IMR-90 (cell line): ENCODE measurements at regions not wholly inside any gene's neighbourhood (a gene's known extent, or its start where the extent isn't known, plus 50 kb on each side); places are given as distances from the start of the nearest gene placed in this dataset.

ENCODE experiments used
- ATAC-seq: fragments of 200-7000 bp; cut with Tn5 transposase; 2 replicates; pipeline ENCODE4 v1.9.1; 2020; ENCODE audit warnings: low read depth, mild to moderate bottlenecking, moderate library complexity
- BruUV-seq: library from RNA; stranded (reverse); fragments of 400-500 nt; replicated peaks from 2 replicates; lab custom pipeline; 2021; lab: Mats Ljungman, UMichigan
- CTCF ChIA-PET: fragments of 300-600 bp; formaldehyde crosslinking; extraction: SDS; loops from one replicate; lab custom pipeline; 2021; ENCODE audit warnings: antibody characterized with exemption; lab: Yijun Ruan, JAX
- POLR2A ChIA-PET: fragments of 300-600 bp; sonication (Branson Sonifier 250); formaldehyde crosslinking; loops from one replicate; lab custom pipeline; 2022; ENCODE audit warnings: antibody characterized with exemption; ENCODE audit not compliant: unreplicated experiment; lab: Charles Lee
- DNase-seq: peaks from one replicate; pipeline ENCODE4 v3.0.0; 2013
- H2AFZ ChIP-seq: replicated peaks from 2 replicates; pipeline ENCODE3; 2013; ENCODE audit warnings: low read length, mild to moderate bottlenecking; ENCODE audit not compliant: poor library complexity
- H2AK5ac ChIP-seq: 2 replicates; pipeline ENCODE4 v1.6.1; 2013; ENCODE audit warnings: low read depth, low read length, inconsistent platforms
- H2AK9ac ChIP-seq: replicated peaks from 2 replicates; pipeline ENCODE3; 2013; ENCODE audit warnings: mild to moderate bottlenecking, low read depth, low read length, moderate library complexity; ENCODE audit not compliant: poor library complexity
- H2BK120ac ChIP-seq: 2 replicates; pipeline ENCODE4 v1.6.1; 2013; ENCODE audit warnings: low read depth, low read length, inconsistent platforms
- H2BK15ac ChIP-seq: 3 replicates; pipeline ENCODE4 v1.6.1; 2013; ENCODE audit warnings: low read depth, low read length, inconsistent platforms
- H2BK20ac ChIP-seq: 2 replicates; pipeline ENCODE4 v1.6.1; 2013; ENCODE audit warnings: low read depth, mild to moderate bottlenecking, inconsistent platforms, low read length, moderate library complexity
- H2BK5ac ChIP-seq: 2 replicates; pipeline ENCODE4 v1.6.1; 2013; ENCODE audit warnings: mild to moderate bottlenecking, low read depth, low read length, inconsistent platforms; ENCODE audit not compliant: poor library complexity, severe bottlenecking
- H3K14ac ChIP-seq: replicated peaks from 2 replicates; pipeline ENCODE4 v1.6.1; 2013; ENCODE audit warnings: low read depth, low read length, inconsistent platforms
- H3K18ac ChIP-seq: 2 replicates; pipeline ENCODE4 v1.6.1; 2013; ENCODE audit warnings: low read depth, low read length, control low read depth
- H3K23ac ChIP-seq: 2 replicates; pipeline ENCODE4 v1.6.1; 2013; ENCODE audit warnings: low read depth, low read length, inconsistent platforms
- H3K27ac ChIP-seq: 2 replicates; pipeline ENCODE4 v1.5.1; 2013; ENCODE audit warnings: mild to moderate bottlenecking, control low read depth, low read length; ENCODE audit not compliant: insufficient read depth
- H3K27me3 ChIP-seq: 2 replicates; pipeline ENCODE4 v1.6.1; 2013; ENCODE audit warnings: low read length; ENCODE audit not compliant: control insufficient read depth, insufficient read depth
- H3K36me3 ChIP-seq: 2 replicates; pipeline ENCODE4 v1.6.1; 2013; ENCODE audit warnings: low read length, mixed read lengths; ENCODE audit not compliant: control insufficient read depth, insufficient read depth
- H3K4ac ChIP-seq: 2 replicates; pipeline ENCODE4 v1.6.1; 2013; ENCODE audit warnings: low read depth, low read length, inconsistent platforms
- H3K4me1 ChIP-seq: 2 replicates; pipeline ENCODE4 v1.6.1; 2013; ENCODE audit warnings: low read length, mixed read lengths; ENCODE audit not compliant: control insufficient read depth, insufficient read depth
- H3K4me2 ChIP-seq: 2 replicates; pipeline ENCODE4 v1.6.1; 2013; ENCODE audit warnings: low read depth, mild to moderate bottlenecking, control low read depth, low read length, moderate library complexity
- H3K4me3 ChIP-seq: 2 replicates; pipeline ENCODE4 v1.5.1; 2013; ENCODE audit warnings: low read depth, mild to moderate bottlenecking, control low read depth, low read length, moderate library complexity; ENCODE audit not compliant: insufficient read depth
- H3K56ac ChIP-seq: 2 replicates; pipeline ENCODE4 v1.6.1; 2013; ENCODE audit warnings: low read length, inconsistent platforms; ENCODE audit not compliant: insufficient read depth; ENCODE audit errors: extremely low read depth
- H3K79me1 ChIP-seq, 2 experiments: 2 replicates each; pipeline ENCODE4 v1.6.1; 2013; ENCODE audit warnings: low read length in 2 of 2, inconsistent platforms in 1 of 2, low read depth in 1 of 2
- H3K9ac ChIP-seq: 2 replicates; pipeline ENCODE4 v1.6.1; 2013; ENCODE audit warnings: low read depth, low read length, control low read depth
- H3K9me1 ChIP-seq: 2 replicates; pipeline ENCODE4 v1.6.1; 2013; ENCODE audit warnings: low read length, inconsistent platforms; ENCODE audit not compliant: insufficient read depth
- H3K9me3 ChIP-seq: 2 replicates; pipeline ENCODE4 v1.6.1; 2013; ENCODE audit warnings: low read length; ENCODE audit not compliant: control insufficient read depth, insufficient read depth
- H4K20me1 ChIP-seq: 2 replicates; pipeline ENCODE4 v1.6.1; 2013; ENCODE audit warnings: low read length, inconsistent platforms; ENCODE audit not compliant: insufficient read depth
- H4K5ac ChIP-seq: 2 replicates; pipeline ENCODE4 v1.6.1; 2013; ENCODE audit warnings: mild to moderate bottlenecking, low read depth, low read length, control low read depth
- H4K8ac ChIP-seq, 2 experiments: 2 replicates each; pipeline ENCODE4 v1.6.1; 2013; ENCODE audit warnings: low read depth in 2 of 2, low read length in 2 of 2, control low read depth in 1 of 2, inconsistent platforms in 1 of 2
- H4K91ac ChIP-seq: 2 replicates; pipeline ENCODE4 v1.6.1; 2013; ENCODE audit warnings: low read depth, low read length, inconsistent platforms; ENCODE audit not compliant: insufficient read depth
- CHD1 ChIP-seq: IDR thresholded peaks from 2 replicates; pipeline ENCODE4 v1.6.1; 2012; ENCODE audit warnings: low read depth, low read length, improper control_type of control experiment
- MXI1 ChIP-seq: IDR thresholded peaks from 2 replicates; pipeline ENCODE4 v1.6.1; 2012; ENCODE audit warnings: low read depth, mild to moderate bottlenecking, low read length, moderate library complexity, borderline replicate concordance
- RCOR1 ChIP-seq: IDR thresholded peaks from 2 replicates; pipeline ENCODE4 v1.6.1; 2012; ENCODE audit warnings: mild to moderate bottlenecking, low read length, improper control_type of control experiment; ENCODE audit not compliant: insufficient replicate concordance
- RFX5 ChIP-seq: IDR thresholded peaks from 2 replicates; pipeline ENCODE4 v1.8.0; 2012; ENCODE audit warnings: low read depth, mild to moderate bottlenecking, low read length, moderate library complexity
- SMC3 ChIP-seq: fragments of 150-350 bp; IDR thresholded peaks from 2 replicates; pipeline ENCODE4 v1.6.1; 2016; ENCODE audit warnings: low read depth, mild to moderate bottlenecking, antibody characterized with exemption, low read length, moderate library complexity
- WGBS, 2 experiments: methylation state at CpG; one replicate each; pipeline versions ENCODE4 v1.1.5 to v1.1.7; 2013; ENCODE audit warnings: missing lambda C conversion rate in 2 of 2; ENCODE audit not compliant: insufficient read length in 1 of 2; ENCODE audit errors: extremely low coverage in 2 of 2; 5-methylcytosine and 5-hydroxymethylcytosine counted together
- dilution Hi-C: fragments of 300-500 bp; cut with HindIII; formaldehyde crosslinking; loops from one replicate; pipeline ENCODE4 v1.14.3; 2018; ENCODE audit warnings: low sequenced_read_pairs; ENCODE audit not compliant: unreplicated experiment
- in situ Hi-C: fragments of 300-500 bp; cut with MboI; formaldehyde crosslinking; loops from 3 replicates; pipeline ENCODE4 v1.14.3; 2019; ENCODE audit warnings: low sequenced_read_pairs, inconsistent platforms, mixed read lengths
- intact Hi-C: fragments of 100-400 bp; cut with micrococcal nuclease; formaldehyde crosslinking; loops from 2 replicates; pipeline ENCODE4 v1.10.0; 2022

DNA sequence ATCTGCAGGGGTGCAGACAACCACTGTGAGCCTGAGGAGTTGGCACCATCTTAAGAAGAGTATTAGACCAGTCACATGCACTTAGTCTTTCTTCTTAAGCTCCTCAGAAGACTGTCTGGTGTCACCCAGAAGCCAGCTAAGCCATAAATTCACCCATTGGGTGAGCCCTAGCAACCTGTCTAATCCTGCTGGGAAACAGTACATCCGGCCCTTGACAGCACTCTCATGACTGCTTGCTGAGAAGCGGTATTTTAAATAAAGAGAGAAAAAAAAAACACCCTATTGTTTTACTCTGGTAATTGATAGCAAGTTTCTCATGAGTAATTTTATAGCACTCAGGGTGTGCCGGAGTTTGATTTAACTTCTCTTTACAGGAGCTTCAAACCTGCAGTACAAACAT, 134.7 kb downstream of the SOX9 start:
- no peaks in the 10 kb centered on the region for H3K79me1 ChIP-seq
- H3K9me3 ChIP-seq, result no peaks in the 10 kb centered on the region
- intact Hi-C loops, result no loop called here
- CTCF ChIA-PET, result interaction anchor here (0.5 kb wide), 1 partner anchor 1548 kb away, joined by 3 read pairs; no protein-coding TSS in a partner anchor
- no peak overlapping the region for H3K4ac ChIP-seq
- H2AFZ ChIP-seq, result no peak overlapping the region
- H4K20me1 ChIP-seq, result no peaks in the 10 kb centered on the region
- no CpG with 5 or more reads among the region's 3 CpGs for WGBS, 2 experiments
- no peak overlapping the region for H3K14ac ChIP-seq
- no peaks in the 10 kb centered on the region for H3K36me3 ChIP-seq
- ATAC-seq (no peak), DNase-seq (no peak)
- no peaks in the 10 kb centered on the region for H3K9me1 ChIP-seq
- H3K27me3 ChIP-seq, result peaks cover 5% of the 10 kb centered on the region
- TF ChIP-seq MXI1 (no peak), RCOR1 (no peak), CHD1 (no peak), SMC3 (no peak), RFX5 (no peak)
- H3K9ac ChIP-seq, result no peak overlapping the region
- in situ Hi-C loops, result no loop called here
- no peak overlapping the region for H2BK15ac ChIP-seq
- H3K23ac ChIP-seq, result no peak overlapping the region
- H3K4me3 ChIP-seq, result no peak overlapping the region
- H2AK5ac ChIP-seq, result no peak overlapping the region
- H3K4me2 ChIP-seq, result no peak overlapping the region
- no peak overlapping the region for H2BK120ac ChIP-seq
- H2BK5ac ChIP-seq, result no peak overlapping the region
- H4K8ac ChIP-seq, result no peak overlapping the region
- H2AK9ac ChIP-seq, result no peak overlapping the region
- H4K91ac ChIP-seq, result no peak overlapping the region
- no peaks in the 10 kb centered on the region for H3K4me1 ChIP-seq
- no peak overlapping the region for H3K18ac ChIP-seq
- POLR2A ChIA-PET, result no interaction called here
- no peak overlapping the region for H2BK20ac ChIP-seq
- dilution Hi-C loops, result no loop called here
- BruUV-seq, result no TSS peak
- H3K56ac ChIP-seq, result no peak overlapping the region
- H3K27ac ChIP-seq, result no peak overlapping the region
- H4K5ac ChIP-seq, result no peak overlapping the region
